HEK293T (cell line): ENCODE measurements at regions not wholly inside any gene's neighbourhood (a gene's known extent, or its start where the extent isn't known, plus 50 kb on each side); places are given as distances from the start of the nearest gene placed in this dataset.

Source experiments
- ARNT ChIP-seq: fragments of 450-650 bp; IDR thresholded peaks from 2 replicates; pipeline ENCODE4 v1.6.1; 2017; ENCODE audit warnings: mild to moderate bottlenecking
- BHLHE40 ChIP-seq: fragments of 450-650 bp; IDR thresholded peaks from 2 replicates; pipeline ENCODE4 v1.6.1; 2016; ENCODE audit warnings: mild to moderate bottlenecking, moderate library complexity, borderline replicate concordance
- CTBP1 ChIP-seq: fragments of 450-650 bp; IDR thresholded peaks from 2 replicates; pipeline ENCODE4 v1.6.1; 2016; ENCODE audit warnings: borderline replicate concordance
- ELF4 ChIP-seq: fragments of 450-650 bp; IDR thresholded peaks from 2 replicates; pipeline ENCODE4 v1.6.1; 2017; ENCODE audit warnings: antibody characterized with exemption
- FOXA1 ChIP-seq: fragments of 450-650 bp; IDR thresholded peaks from 2 replicates; pipeline ENCODE4 v1.6.1; 2016; ENCODE audit warnings: mild to moderate bottlenecking
- FOXM1 ChIP-seq: fragments of 450-650 bp; IDR thresholded peaks from 2 replicates; pipeline ENCODE4 v1.6.1; 2017; ENCODE audit warnings: mild to moderate bottlenecking, borderline replicate concordance
- HDGF ChIP-seq: fragments of 450-650 bp; IDR thresholded peaks from 2 replicates; pipeline ENCODE4 v1.6.1; 2017; ENCODE audit warnings: antibody characterized with exemption, borderline replicate concordance
- LEF1 ChIP-seq: fragments of 450-650 bp; IDR thresholded peaks from 2 replicates; pipeline ENCODE4 v1.6.1; 2017; ENCODE audit warnings: mild to moderate bottlenecking, borderline replicate concordance
- NFRKB ChIP-seq: fragments of 450-650 bp; IDR thresholded peaks from 2 replicates; pipeline ENCODE4 v1.6.1; 2016; ENCODE audit warnings: mild to moderate bottlenecking, moderate library complexity
- SP1 ChIP-seq: fragments of 450-650 bp; IDR thresholded peaks from 2 replicates; pipeline ENCODE4 v1.6.1; 2017
- SUZ12 ChIP-seq: fragments of 450-650 bp; IDR thresholded peaks from 2 replicates; pipeline ENCODE4 v1.6.1; 2016; ENCODE audit warnings: mild to moderate bottlenecking
- TARDBP ChIP-seq: fragments of 450-650 bp; IDR thresholded peaks from 2 replicates; pipeline ENCODE4 v1.6.1; 2016

DNA sequence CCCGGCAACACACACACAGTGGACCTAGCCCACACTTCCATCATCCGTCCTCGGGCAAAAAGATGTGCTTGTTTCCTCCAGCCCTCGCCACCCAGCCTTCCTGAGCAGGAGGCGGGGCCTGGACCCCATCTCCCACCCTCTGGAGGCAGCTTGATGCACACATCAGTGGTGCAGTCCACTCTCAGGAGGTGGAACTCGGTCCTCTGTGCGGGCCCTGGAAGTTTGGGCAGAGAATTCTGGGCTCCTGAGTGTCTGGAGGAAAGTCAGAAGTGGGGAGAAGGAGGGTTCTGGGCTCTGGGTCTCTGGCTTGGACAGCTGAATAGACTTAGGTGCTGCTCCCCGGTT lies 54.0 kb upstream of the NEURL1B start:
- TF ChIP-seq BHLHE40: no peak
- no peak for TF ChIP-seq ELF4
- TF ChIP-seq ARNT: no peak
- TF ChIP-seq FOXA1: no peak
- no peak for TF ChIP-seq CTBP1
- no peak for TF ChIP-seq LEF1
- no peak for TF ChIP-seq FOXM1
- TF ChIP-seq SP1: no peak
- TF ChIP-seq NFRKB: no peak
- no peak for TF ChIP-seq TARDBP
- no peak for TF ChIP-seq HDGF
- TF ChIP-seq SUZ12: no peak
